AG04449 (cell line): ENCODE measurements at regions not wholly inside any gene's neighbourhood (a gene's known extent, or its start where the extent isn't known, plus 50 kb on each side); places are given as distances from the start of the nearest gene placed in this dataset.

Source experiments
- CTCF ChIA-PET: fragments of 350-600 bp; formaldehyde crosslinking; extraction: SDS; loops from one replicate; lab custom pipeline; 2021; ENCODE audit warnings: antibody characterized with exemption; lab: Yijun Ruan, JAX
- POLR2A ChIA-PET: fragments of 400-600, 350-600 bp; formaldehyde crosslinking; extraction: SDS; loops from one replicate; lab custom pipeline; 2020; ENCODE audit warnings: antibody characterized with exemption, inconsistent platforms; lab: Yijun Ruan, JAX
- DNase-seq: peaks from one replicate; pipeline ENCODE4 v3.0.0-alpha.2; 2010; ENCODE audit warnings: low read depth, low spot score
- H3K4me3 ChIP-seq: 2 replicates; pipeline ENCODE4 v1.5.1; 2011; ENCODE audit warnings: low read depth, mild to moderate bottlenecking, control low read depth, low read length
- CTCF ChIP-seq: IDR thresholded peaks from one replicate; pipeline ENCODE4 v1.5.1; 2011; ENCODE audit warnings: mild to moderate bottlenecking, moderate library complexity, low read length, control low read depth, inconsistent platforms; ENCODE audit not compliant: insufficient read depth; ENCODE audit errors: missing control alignments

- POLR2A ChIA-PET: no interaction called here
- no peak for TF ChIP-seq CTCF
- CTCF ChIA-PET: no interaction called here
These were observed 51.7 kb upstream of the FBXL17 start for GRCh38 chr5:108433600-108433999.

GRCh38 chr5:108432024-108432423 is 50.1 kb upstream of the FBXL17 start:
- no peak for TF ChIP-seq CTCF
- ChIA-PET POLR2A (interaction anchor here (0.5 kb wide), 1 partner anchor 21 kb away, joined by 3 read pairs; no protein-coding TSS in a partner anchor), CTCF (no interaction called here)
- no peak overlapping the region for H3K4me3 ChIP-seq
- peak; percentile 17 for DNase-seq

More at GRCh38 chr5:108433600-108433999, 51.7 kb upstream of the FBXL17 start:
- H3K4me3 ChIP-seq: no peak overlapping the region
- DNase-seq: no peak
